KG1 (cell line): ENCODE measurements at regions not wholly inside any gene's neighbourhood (a gene's known extent, or its start where the extent isn't known, plus 50 kb on each side); places are given as distances from the start of the nearest gene placed in this dataset.

Source experiments
- DNase-seq: peaks from one replicate; lab custom pipeline; 2025; lab: John Stamatoyannopoulos, UW

DNA sequence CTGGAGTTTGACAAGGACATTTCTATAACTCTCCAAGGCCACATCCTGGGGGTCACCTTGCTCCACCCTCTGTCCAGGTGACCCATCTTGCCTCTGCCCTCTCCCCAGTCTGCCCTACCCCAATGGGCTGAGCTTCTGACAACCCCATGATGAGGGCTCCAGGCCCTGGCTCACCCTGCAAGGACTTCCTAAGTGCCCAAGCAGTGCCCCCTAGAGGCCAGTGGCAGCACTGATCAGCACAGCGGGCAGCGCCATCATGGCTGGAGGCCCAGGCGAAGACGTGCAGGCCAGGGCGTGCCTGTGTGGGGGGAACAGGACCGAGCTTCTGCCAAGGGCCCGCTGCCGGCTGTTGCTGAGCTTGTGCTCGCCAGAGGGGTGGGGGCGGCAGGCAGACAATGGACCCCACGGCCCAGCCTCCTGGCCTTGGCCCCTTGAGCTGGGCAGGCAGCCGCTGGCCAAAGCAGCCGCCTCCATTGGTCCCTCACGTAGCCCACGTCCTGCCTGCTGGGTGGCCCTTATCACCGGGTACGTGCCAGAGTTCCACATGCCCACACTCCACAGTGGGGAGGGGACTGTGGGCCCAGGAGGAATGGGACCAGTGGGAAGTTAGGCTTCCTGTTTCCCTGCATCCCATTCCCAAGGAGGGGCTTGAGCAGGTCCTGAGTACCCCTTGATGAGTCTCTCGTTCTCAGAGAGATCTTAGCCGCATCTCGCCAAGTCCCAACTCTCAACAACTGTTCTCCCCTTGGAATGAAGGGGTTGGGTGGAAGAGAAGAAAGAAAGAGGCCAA lies 64.3 kb downstream of the MRPL14 start:
- no peak for DNase-seq

DNA sequence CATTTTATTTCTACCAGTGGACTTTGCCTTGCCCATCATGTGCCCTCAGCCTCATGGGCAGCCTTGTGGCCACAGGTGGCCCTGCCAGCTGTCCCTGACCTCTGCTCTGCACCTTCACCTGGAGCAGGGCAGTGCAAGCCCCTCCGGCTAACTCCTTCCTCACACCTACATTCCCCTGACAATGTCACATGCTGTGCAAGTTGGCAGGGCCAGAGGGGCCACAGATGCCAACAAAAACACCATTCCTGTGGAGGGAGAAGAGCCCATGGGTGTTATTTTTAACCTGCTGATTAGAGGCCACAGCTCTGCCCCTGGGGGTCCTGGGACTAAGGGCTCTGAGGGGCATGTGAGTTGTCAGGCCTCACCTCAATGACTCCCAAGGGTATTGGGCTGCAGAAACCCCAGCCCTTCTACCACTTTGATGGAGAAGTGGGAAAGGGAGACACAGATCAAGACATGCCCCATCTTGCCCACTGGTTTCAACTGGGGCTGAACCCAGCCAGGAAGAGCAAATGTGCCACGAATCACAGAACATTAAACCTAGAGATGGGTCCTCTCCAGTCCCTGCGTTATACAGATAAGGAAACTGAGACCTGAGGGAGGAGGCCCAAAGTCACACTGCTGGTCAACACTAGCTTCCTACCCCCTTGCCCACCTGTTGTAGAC lies 65.0 kb downstream of the MRPL14 start:
- no peak for DNase-seq

DNA sequence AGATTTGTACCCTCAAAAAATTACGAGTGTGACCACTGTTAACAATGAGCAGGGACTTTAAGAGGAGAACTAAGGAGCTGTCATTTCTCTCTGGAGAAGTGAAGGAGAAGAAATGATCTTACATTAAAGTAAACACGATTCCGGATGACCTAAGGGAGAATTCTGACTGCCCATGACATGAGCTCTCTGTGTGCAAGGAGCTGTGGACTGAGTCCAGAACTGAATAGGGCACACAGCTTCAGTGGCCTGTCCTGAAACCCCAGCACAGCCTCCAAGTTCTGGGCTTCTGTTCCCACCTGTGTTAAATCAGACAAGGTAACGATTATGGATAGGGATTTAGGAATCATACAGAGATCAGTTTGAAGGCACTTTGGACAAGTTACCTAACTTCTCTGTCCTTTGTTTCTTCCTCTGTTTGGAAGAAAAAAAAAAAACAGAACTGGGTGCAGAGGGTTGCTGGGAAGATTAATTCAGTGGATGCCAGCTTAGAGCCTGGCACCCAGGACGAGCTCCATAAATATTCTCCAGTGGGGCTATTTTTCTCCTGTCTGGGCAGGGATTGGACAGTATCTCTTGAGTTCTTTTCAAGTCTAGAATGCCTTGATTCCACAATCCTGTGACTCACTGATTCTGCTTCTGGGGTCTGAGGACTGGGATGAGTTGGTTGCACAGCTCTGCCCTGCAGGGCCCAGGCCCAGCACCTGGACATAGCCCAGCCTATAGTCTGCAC lies 65.7 kb downstream of the MRPL14 start:
- no peak for DNase-seq

DNA sequence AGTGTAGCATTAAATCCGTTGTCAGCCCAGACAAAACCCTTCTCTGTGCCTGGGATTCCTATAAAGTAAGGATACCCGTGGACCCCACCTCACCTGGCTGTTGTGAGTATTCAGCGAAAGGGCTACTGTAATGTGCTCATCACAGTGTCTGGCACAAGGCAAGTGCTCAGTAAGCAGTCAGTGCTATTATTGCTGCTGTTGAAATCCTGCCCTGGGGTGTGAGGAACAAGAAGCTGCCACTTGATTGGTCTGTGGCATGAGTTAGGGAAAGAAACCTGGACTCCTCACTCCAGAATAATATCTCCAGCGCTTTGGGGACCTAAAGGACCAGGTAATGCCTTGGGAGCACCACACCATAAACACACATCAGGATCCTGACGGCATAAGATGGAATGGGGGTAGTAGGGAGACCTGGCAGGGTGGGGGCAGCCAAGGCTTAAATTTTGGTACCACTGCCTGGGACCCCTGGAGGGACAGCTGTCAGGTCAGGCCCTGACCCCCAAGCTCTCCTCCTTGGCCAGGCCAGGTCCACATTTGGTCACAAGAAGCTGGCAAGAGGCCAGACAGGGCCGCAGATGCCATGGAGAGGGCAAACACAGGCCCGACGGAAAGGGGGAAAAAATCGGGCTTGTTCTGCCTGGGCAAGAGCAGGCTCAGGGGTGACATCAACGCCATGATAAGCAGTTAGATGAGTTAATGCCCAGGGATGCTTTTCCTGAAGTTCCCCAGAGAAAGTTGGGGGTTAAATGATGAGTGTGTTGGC lies 66.5 kb downstream of the MRPL14 start:
- no peak for DNase-seq

GRCh38 chr6:44059359-44060346 lies 67.6 kb downstream of the MRPL14 start:
- no peak for DNase-seq

- no peak for DNase-seq
Measured at GRCh38 chr6:44058617-44059358, 68.5 kb downstream of the MRPL14 start.

- no peak for DNase-seq
Measured at GRCh38 chr6:44057931-44058616, 69.2 kb downstream of the MRPL14 start.

GRCh38 chr6:44057238-44057930 lies 69.9 kb downstream of the MRPL14 start:
- DNase-seq, result no peak

- DNase-seq, result no peak
Measured at GRCh38 chr6:44056392-44057237, 70.6 kb downstream of the MRPL14 start.

DNA sequence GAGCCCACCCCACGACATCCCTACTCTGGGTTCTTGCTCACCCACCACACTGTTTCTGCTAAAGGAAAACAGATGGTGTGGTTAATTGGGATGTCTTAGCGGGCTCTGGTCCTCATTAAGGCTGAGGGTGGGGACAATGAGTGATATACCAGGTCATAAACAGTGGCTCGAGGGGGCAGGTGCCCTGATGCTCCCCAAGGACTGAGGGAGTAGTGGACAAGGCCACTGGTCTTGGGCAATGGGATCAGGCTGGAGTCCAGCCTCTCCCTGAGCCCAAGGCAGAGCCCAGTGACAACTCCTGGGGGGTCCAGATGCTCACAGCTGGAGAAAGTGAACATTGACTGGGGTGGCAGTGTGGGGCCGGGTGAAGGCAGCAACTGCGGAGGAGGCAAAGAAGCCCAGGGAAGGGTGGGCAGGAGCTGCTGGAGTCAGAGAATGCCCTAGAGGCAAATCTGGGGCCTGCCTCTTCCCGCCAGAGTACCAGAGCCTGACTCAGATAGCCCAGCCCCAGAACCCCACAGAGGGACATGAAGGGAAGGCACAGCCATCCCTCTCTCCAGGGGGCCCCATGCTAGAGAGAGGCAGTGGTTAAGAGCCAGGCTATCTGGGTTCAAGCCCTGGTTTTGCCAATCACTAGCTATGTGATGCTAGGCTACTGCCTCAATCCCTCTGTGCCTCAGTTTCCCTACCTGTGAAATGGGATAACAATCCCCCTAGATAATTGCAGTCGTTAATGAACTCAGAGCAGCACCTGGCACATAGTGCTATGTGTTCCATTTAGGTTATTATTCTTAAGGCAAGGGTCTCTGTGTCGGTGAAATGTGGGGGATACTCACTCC lies 72.3 kb downstream of the MRPL14 start:
- DNase-seq, result no peak

DNA sequence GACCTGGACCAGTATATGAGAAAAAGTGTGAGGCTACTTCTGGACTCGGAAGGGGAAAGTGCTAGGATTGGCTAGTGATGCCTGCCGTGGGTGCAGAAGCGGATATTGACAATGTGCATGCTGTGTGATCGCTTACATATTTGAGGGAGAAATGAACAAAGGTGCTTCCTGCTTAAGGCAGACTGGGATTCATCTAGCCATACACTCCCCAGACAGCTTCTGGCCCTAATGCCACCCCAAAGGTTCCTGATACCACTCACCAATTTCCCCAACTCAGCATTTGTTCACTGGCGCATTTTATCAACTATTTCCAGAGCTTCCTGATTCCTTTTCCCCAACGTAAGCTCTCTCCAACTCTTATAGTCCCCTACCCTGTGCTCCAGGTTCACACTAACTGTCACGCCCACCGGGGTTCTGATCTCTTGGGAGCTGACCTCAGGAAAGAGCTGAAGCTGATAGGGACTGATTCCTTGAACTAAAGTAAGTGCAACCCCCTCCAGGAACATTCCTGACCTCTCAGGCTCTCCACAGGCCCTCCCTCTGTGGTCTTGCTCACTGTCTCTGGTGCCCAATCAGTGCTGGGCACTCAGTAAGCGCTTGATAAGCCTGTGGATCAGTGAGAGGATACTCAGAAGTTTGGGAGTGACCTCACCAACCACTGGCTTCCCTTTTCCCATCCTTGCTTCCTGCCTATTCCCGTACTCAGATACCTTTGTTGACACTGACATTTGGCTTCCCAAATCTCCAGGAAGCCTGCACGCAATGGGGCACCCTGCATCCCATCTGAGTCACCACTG lies 73.3 kb downstream of the MRPL14 start:
- DNase-seq, result no peak

- no peak for DNase-seq
Measured at GRCh38 chr6:44053106-44053756, 74.0 kb downstream of the MRPL14 start.

DNA sequence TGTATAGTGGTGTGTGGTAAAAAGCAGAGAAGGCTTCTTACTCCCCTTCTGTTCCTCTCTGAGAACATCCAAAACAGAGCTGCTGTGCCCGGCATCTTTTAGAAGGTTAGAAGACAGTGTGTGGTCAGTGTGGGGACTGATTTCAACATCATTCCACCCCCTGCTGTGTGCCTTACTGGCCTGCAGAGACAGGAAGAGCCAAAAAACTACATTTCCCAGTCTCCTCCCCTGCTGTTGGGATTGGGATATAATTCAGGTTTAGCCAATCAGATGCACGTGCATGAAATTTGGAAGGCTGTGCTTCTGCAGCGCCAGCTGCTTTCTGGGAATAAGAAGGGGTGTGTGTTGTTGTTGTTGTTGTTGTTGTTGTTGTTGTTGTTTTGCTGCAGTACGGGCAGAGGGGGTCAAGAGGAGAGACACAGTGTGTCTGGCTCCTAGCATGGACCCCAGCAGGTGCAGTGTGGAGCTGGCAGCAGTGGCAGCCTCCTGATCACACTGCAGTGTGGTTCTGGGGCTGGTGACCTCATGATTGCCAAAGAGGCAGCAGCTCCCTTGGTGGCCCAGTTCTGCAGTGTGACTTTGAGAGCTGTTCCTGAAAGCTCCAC lies 74.7 kb downstream of the MRPL14 start:
- DNase-seq, result no peak

DNA sequence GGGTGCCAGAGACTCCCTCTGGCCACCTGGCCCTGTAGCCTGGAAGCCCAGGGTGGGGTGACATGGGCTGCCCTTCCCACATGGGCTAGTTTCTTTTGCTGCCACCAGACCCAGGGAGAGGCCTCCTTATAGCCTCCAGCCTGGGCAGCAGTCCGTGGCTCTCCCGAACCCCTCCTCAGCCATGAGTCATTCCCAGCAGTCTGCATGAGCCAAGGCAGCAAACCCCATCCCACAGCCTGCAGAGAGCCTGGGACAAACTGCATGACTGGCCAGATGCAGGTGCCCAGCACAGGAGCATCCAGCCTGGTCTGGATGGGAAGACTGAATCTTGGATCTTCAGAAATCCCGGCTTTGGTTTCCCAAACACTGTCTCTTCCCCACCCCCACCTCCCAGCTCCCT lies 75.7 kb downstream of the MRPL14 start:
- no peak for DNase-seq

DNA sequence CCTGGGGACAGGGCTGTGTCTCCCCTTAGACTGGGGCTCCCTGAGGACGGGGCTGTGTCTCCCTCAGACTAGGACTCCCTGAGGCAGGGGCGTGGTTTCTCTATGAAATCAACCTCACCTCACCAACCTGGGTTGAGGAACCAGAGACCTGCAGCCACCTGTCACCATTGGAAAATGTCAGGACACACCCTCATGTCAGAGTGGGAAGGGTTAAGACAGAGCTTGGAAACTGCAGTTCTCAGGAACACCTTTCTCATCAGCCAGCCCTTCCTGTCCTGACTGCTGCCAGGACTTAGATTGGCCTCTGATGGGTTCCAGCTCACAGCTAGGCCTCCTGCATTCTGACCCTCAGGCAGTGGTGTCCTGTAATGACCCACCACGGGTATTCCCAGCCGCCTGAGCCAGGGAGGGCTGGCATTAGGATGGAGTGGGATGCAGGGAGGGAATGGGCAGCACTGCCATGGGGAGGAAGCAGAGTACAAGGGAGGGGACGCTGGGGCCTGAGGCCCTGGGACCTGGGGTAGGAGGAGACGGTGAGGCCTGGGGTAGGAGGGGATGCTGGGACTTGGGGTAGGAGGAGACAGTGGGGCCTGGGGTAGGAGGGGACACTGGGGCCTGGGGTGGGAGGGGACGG lies 76.3 kb downstream of the MRPL14 start:
- DNase-seq, result no peak
